Right atrium auricular region (tissue), 2 donors: ENCODE measurements at regions not wholly inside any gene's neighbourhood (a gene's known extent, or its start where the extent isn't known, plus 50 kb on each side); places are given as distances from the start of the nearest gene placed in this dataset.

ENCODE experiments used
- DNase-seq: peaks from one replicate; pipeline ENCODE4 v3.0.0-alpha.2; 2019; ENCODE audit warnings: low spot score
- H3K27ac ChIP-seq, 2 donors: fragments of 200-600 bp; sonication (generic); 1 replicate in 1 of 2; 2 replicates in 1 of 2; pipeline ENCODE4 v1.5.1; 2016 to 2019
- H3K27me3 ChIP-seq, 2 donors: fragments of 200-600 bp; sonication (generic); one replicate each; pipeline versions ENCODE4 v1.5.1 to v1.6.0; 2017 to 2019
- H3K36me3 ChIP-seq: fragments of 200-600 bp; sonication (generic); one replicate; pipeline ENCODE4 v1.5.1; 2016
- H3K4me1 ChIP-seq, 2 donors: fragments of 200-600 bp; sonication (generic); one replicate each; pipeline versions ENCODE4 v1.5.1 to v1.6.0; 2017 to 2019
- H3K4me3 ChIP-seq, 2 donors: fragments of 200-600 bp; sonication (generic); 1 replicate in 1 of 2; 2 replicates in 1 of 2; pipeline ENCODE4 v1.5.1; 2017 to 2019; ENCODE audit warnings: mild to moderate bottlenecking in 1 of 2, moderate library complexity in 1 of 2
- H3K9me3 ChIP-seq, 2 donors: fragments of 200-600 bp; sonication (generic); one replicate each; pipeline ENCODE4 v1.5.1; 2019
- CTCF ChIP-seq, 2 donors: fragments of 200-600 bp; sonication (generic); IDR thresholded peaks; one replicate each; pipeline ENCODE4 v1.5.1; 2019; ENCODE audit warnings: antibody characterized with exemption in 2 of 2

DNA sequence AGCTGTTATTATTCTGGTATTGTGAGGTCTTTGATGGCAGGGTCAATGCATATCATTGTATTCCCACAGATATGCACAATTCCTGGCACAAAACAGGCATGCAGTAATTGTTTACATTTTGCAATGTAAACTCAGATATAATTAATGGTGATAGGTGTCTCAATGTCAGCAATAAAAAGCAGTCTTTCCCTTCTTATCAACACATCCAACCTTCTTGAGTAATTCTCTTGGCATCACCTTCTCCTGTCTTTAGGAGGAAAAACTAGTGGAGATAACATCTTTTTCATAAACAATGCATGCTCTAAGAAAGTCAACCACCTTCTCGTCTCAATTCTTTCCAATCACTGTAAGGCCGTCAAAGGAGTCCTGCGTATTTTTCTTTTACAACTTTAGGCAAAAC lies 313.3 kb upstream of the GULP1 start:
- H3K9me3 ChIP-seq = no peaks in the 10 kb centered on the region
- H3K4me3 ChIP-seq = no peak overlapping the region
- H3K27ac ChIP-seq = no peak overlapping the region
- no peak for DNase-seq
- H3K36me3 ChIP-seq = no peaks in the 10 kb centered on the region
- peaks cover 0 to 12% of the 10 kb centered on the region in 2 donors for H3K4me1 ChIP-seq
- no peak for TF ChIP-seq CTCF (IDR thresholded peaks at IDR 0.05)
- no peaks in the 10 kb centered on the region for H3K27me3 ChIP-seq

DNA sequence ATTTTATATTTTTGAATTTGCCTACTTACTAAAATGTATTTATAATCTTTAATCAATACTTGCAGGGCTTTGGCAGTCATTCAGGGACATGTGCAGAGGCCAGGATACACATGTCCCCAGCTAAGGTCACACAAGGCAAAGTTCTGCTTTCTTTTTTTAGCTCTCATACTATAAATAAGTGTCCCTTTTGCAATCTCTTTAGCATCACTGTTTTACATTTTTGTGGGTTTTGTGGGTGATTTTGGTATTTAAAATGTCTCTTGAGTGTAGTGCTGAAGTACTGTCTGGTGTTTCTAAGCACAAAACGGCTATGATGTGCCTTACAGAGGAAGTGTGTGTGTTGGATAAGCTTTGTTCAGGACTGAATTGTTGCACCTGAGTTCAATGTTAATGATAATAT lies 309.0 kb upstream of the GULP1 start:
- Histone ChIP-seq H3K4me1 (peaks cover 0 to 13% of the 10 kb centered on the region in 2 donors), H3K27me3 (no peaks in the 10 kb centered on the region), H3K9me3 (no peaks in the 10 kb centered on the region), H3K27ac (no peak overlapping the region), H3K4me3 (no peak overlapping the region), H3K36me3 (no peaks in the 10 kb centered on the region)
- no peak for TF ChIP-seq CTCF (IDR thresholded peaks at IDR 0.05)
- DNase-seq = no peak

GRCh38 chr2:187985195-187985594 lies 306.5 kb upstream of the GULP1 start:
- DNase-seq = no peak
- H3K9me3 ChIP-seq = no peaks in the 10 kb centered on the region
- no peak overlapping the region for H3K27ac ChIP-seq
- peaks cover 0 to 13% of the 10 kb centered on the region in 2 donors for H3K4me1 ChIP-seq
- no peaks in the 10 kb centered on the region for H3K27me3 ChIP-seq
- no peak for TF ChIP-seq CTCF (IDR thresholded peaks at IDR 0.05)
- H3K36me3 ChIP-seq = no peaks in the 10 kb centered on the region
- no peak overlapping the region for H3K4me3 ChIP-seq

GRCh38 chr2:187985923-187986322 lies 305.8 kb upstream of the GULP1 start:
- Histone ChIP-seq H3K9me3 (no peaks in the 10 kb centered on the region), H3K4me1 (peaks cover 0 to 13% of the 10 kb centered on the region in 2 donors), H3K27ac (no peak overlapping the region), H3K4me3 (no peak overlapping the region), H3K27me3 (no peaks in the 10 kb centered on the region), H3K36me3 (no peaks in the 10 kb centered on the region)
- TF ChIP-seq CTCF (IDR thresholded peaks at IDR 0.05) = no peak
- DNase-seq = no peak

- no peaks in the 10 kb centered on the region for H3K36me3 ChIP-seq
- TF ChIP-seq CTCF (IDR thresholded peaks at IDR 0.05) = no peak
- peaks cover 0 to 13% of the 10 kb centered on the region in 2 donors for H3K4me1 ChIP-seq
- no peaks in the 10 kb centered on the region for H3K27me3 ChIP-seq
- no peak overlapping the region for H3K4me3 ChIP-seq
- H3K9me3 ChIP-seq = no peaks in the 10 kb centered on the region
- DNase-seq = no peak
- H3K27ac ChIP-seq = no peak overlapping the region
Observed at GRCh38 chr2:187986390-187987105, 305.1 kb upstream of the GULP1 start.

DNA sequence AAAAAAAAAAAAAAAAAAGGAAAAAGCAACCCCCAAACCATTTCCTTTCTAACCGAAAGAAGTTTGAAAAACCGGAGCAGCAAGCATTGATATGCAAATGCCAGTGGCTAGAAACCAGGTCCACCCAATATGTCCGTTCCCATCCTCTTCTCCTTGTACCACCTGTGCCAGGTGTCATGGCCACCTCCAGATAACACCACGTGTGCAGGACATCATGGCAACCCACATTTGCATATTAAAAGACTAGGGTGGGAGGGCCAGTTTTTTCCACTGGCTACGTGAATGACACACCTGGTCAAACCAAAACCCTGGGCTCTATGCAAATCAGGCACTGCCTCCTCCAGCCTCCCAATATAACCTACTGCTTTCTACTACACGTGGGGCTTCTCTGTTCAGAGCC lies 303.3 kb upstream of the GULP1 start:
- Histone ChIP-seq H3K9me3 (no peaks in the 10 kb centered on the region), H3K4me1 (peaks cover 0 to under 1% of the 10 kb centered on the region in 2 donors), H3K36me3 (no peaks in the 10 kb centered on the region), H3K27me3 (no peaks in the 10 kb centered on the region), H3K27ac (no peak overlapping the region), H3K4me3 (no peak overlapping the region)
- no peak for TF ChIP-seq CTCF (IDR thresholded peaks at IDR 0.05)
- DNase-seq = no peak
